ENCODE measurements at regions not wholly inside any gene's neighbourhood (a gene's known extent, or its start where the extent isn't known, plus 50 kb on each side); places are given as distances from the start of the nearest gene placed in this dataset.

DNA sequence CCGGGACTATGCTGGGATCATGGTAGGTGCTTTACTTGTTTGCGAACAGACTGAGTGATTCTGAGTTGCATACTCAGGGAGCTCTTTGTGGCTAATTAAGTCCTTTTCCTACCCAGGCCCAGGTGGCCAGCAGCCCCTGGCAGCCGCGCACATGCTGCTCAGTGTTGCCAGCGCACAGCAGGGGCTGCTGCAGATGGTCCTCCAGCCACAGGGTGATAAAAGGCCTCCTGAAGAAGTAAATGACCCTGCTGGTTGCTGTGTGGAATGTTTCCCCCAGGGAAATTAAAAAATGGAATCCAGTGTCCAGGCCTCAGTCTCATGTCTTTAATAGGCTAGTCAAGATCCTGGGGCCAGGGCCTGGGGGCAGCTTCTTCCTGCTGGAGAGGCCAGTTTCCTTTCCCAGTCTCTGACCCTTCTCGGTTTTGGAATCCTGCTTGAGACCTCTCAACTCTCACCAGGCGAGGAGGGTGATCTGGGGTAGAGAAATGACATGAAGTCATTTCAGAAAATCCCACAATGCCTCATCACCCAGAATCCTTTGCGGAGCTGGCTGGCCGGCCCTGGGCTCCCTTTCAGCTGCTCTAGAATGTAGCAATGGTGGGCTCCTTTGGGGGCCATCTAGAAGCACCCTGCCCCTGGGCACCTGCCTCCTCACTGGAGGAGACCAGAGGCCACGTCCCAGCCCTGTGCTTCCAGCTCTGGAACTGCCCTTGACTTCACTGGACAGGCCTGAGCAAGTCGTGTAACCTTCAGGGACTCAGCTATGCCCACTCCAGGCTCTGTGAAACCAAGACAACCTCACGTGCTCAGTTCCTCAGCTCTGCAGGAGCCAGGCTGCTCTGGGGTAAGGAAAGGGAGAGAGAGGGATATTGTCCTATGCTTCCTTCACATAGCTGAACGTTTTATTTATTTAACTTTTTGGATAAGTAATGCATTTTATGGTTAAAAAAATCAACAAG lies 131.4 kb downstream of the MRPS6 start:
- Mint-ChIP-seq H3K4me3 (no peak overlapping the region), H3K27ac (no peak overlapping the region), H3K36me3 (no peaks in the 10 kb centered on the region), H3K9me3 (peaks cover 3% of the 10 kb centered on the region), H3K4me1 (ENCODE audit: low read depth in 2 of 2) (peaks cover 29% of the 10 kb centered on the region in 2 donors), H3K27me3 (peaks cover 0 to 3% of the 10 kb centered on the region in 2 donors)
- ATAC-seq (no peak), DNase-seq (ENCODE audit: low spot score) (no peak)

GRCh38 chr21:34205811-34206571 lies 132.6 kb downstream of the MRPS6 start:
- H3K27ac Mint-ChIP-seq: no peak overlapping the region
- H3K36me3 Mint-ChIP-seq: no peaks in the 10 kb centered on the region
- ATAC-seq: peak in 1 of 2 donors; percentile 47
- peaks cover 21 to 23% of the 10 kb centered on the region in 2 donors for H3K4me1 Mint-ChIP-seq (ENCODE audit: low read depth in 2 of 2)
- DNase-seq (ENCODE audit: low spot score): no peak
- H3K4me3 Mint-ChIP-seq: no peak overlapping the region
- H3K9me3 Mint-ChIP-seq: peaks cover 3% of the 10 kb centered on the region
- H3K27me3 Mint-ChIP-seq: peaks cover 0 to 3% of the 10 kb centered on the region in 2 donors

- no peak for DNase-seq (ENCODE audit: low spot score)
- no peak overlapping the region for H3K27ac Mint-ChIP-seq
Measured at GRCh38 chr21:34213959-34214358, 140.6 kb downstream of the MRPS6 start.

GRCh38 chr21:34215501-34215900 lies 142.1 kb downstream of the MRPS6 start:
- Mint-ChIP-seq H3K27me3 (peaks cover 0 to 3% of the 10 kb centered on the region in 2 donors), H3K36me3 (peaks cover 20% of the 10 kb centered on the region), H3K4me3 (no peak overlapping the region), H3K4me1 (ENCODE audit: low read depth in 2 of 2) (peaks cover 3 to 6% of the 10 kb centered on the region in 2 donors), H3K27ac (no peak overlapping the region), H3K9me3 (peaks cover 5% of the 10 kb centered on the region)
- ATAC-seq: no peak
- no peak for DNase-seq (ENCODE audit: low spot score)

More at GRCh38 chr21:34213959-34214358, 140.6 kb downstream of the MRPS6 start:
- H3K4me3 Mint-ChIP-seq: no peak overlapping the region
- peaks cover 6% of the 10 kb centered on the region for H3K9me3 Mint-ChIP-seq
- no peak for ATAC-seq
- peaks cover 20% of the 10 kb centered on the region for H3K36me3 Mint-ChIP-seq
- H3K27me3 Mint-ChIP-seq: peaks cover 0 to 3% of the 10 kb centered on the region in 2 donors
- H3K4me1 Mint-ChIP-seq (ENCODE audit: low read depth in 2 of 2): peaks cover 4 to 6% of the 10 kb centered on the region in 2 donors

- Mint-ChIP-seq H3K27me3 (peaks cover 0 to 3% of the 10 kb centered on the region in 2 donors), H3K4me1 (ENCODE audit: low read depth in 2 of 2) (peaks cover 5 to 6% of the 10 kb centered on the region in 2 donors), H3K4me3 (no peak overlapping the region), H3K36me3 (peaks cover 20% of the 10 kb centered on the region), H3K27ac (no peak overlapping the region), H3K9me3 (peaks cover 5% of the 10 kb centered on the region)
- no peak for DNase-seq (ENCODE audit: low spot score)
- no peak for ATAC-seq
Measured at GRCh38 chr21:34215911-34216717, 142.7 kb downstream of the MRPS6 start.

- no peak for ATAC-seq
- H3K27me3 Mint-ChIP-seq: peaks cover 0 to under 1% of the 10 kb centered on the region in 2 donors
- H3K36me3 Mint-ChIP-seq: peaks cover 16% of the 10 kb centered on the region
- H3K4me1 Mint-ChIP-seq (ENCODE audit: low read depth in 2 of 2): peaks cover 5 to 6% of the 10 kb centered on the region in 2 donors
- no peak overlapping the region for H3K4me3 Mint-ChIP-seq
- peaks cover 5% of the 10 kb centered on the region for H3K9me3 Mint-ChIP-seq
- DNase-seq (ENCODE audit: low spot score): no peak
- H3K27ac Mint-ChIP-seq: no peak overlapping the region
Measured at GRCh38 chr21:34216718-34217032, 143.3 kb downstream of the MRPS6 start.

DNA sequence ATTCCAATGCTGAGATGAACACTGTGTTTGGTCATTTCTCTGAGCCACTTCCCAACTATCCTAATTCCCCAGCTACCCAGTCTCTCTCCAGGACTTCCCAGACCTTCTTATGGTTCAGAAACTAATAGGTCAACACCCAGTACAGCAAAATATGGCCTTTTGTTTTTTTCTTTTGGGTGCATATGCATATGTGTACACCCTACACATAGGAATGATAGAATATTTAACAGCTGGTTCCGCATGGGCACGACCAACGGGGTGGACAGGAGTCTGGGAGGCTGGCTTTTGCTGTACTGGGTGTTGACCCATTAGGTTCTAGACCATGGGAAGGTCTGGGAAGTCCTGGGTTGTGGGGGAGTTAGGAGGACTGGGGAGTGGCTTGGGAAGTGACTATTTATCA lies 143.9 kb downstream of the MRPS6 start:
- DNase-seq (ENCODE audit: low spot score) (no peak), ATAC-seq (no peak)
- Mint-ChIP-seq H3K27ac (no peak overlapping the region), H3K36me3 (peaks cover 14% of the 10 kb centered on the region), H3K27me3 (no peaks in the 10 kb centered on the region), H3K4me1 (ENCODE audit: low read depth in 2 of 2) (peaks cover 5 to 6% of the 10 kb centered on the region in 2 donors), H3K9me3 (peaks cover 5% of the 10 kb centered on the region), H3K4me3 (no peak overlapping the region)

- DNase-seq (ENCODE audit: low spot score) (no peak), ATAC-seq (no peak)
- Mint-ChIP-seq H3K9me3 (no peaks in the 10 kb centered on the region), H3K36me3 (peaks cover 7% of the 10 kb centered on the region), H3K27me3 (peaks cover 0 to 3% of the 10 kb centered on the region in 2 donors), H3K4me1 (ENCODE audit: low read depth in 2 of 2) (peaks cover 0 to 6% of the 10 kb centered on the region in 2 donors), H3K4me3 (no peak overlapping the region), H3K27ac (no peak overlapping the region)
Measured at GRCh38 chr21:34219334-34220060, 144.3 kb upstream of the KCNE2 start.

DNA sequence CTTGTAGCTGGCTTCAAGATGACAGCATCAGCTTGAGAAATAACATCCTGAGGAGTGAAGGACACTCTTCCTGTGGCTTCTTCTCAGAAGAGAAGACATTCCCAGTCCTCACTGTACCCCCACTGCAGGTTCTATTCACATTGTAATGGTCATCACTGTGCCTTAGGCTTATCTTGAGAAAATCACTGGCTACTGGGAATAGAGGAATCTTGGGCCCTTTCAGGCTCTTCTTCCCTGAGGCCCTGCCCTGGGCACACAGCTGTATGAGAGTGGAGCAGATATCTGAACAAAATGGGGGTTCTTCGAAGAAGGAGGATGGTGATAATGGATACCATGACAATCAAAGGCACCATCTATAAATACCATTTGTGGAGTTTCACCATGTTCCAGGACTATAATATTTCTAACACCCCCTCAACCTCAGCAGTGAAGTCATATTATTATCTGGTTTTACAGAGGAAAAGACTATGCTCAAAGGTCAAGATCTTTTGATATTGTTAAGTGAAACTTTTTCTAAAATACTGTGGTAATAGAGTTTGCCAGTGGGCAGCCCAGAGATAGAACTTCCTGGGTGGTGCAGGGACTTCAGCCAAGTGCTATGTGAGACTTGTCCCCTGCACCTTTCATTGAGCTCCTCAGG lies 143.1 kb upstream of the KCNE2 start:
- H3K4me3 Mint-ChIP-seq: no peak overlapping the region
- H3K4me1 Mint-ChIP-seq (ENCODE audit: low read depth in 2 of 2): peaks cover 0 to 6% of the 10 kb centered on the region in 2 donors
- no peak for ATAC-seq
- DNase-seq (ENCODE audit: low spot score): no peak
- H3K27ac Mint-ChIP-seq: no peak overlapping the region
- H3K9me3 Mint-ChIP-seq: no peaks in the 10 kb centered on the region
- H3K27me3 Mint-ChIP-seq: peaks cover 0 to 3% of the 10 kb centered on the region in 2 donors
- no peaks in the 10 kb centered on the region for H3K36me3 Mint-ChIP-seq

GRCh38 chr21:34221331-34222030 lies 142.3 kb upstream of the KCNE2 start:
- no peak for ATAC-seq
- no peak for DNase-seq (ENCODE audit: low spot score)
- H3K27ac Mint-ChIP-seq: no peak overlapping the region
- peaks cover 0 to 3% of the 10 kb centered on the region in 2 donors for H3K27me3 Mint-ChIP-seq
- peaks cover 0 to 6% of the 10 kb centered on the region in 2 donors for H3K4me1 Mint-ChIP-seq (ENCODE audit: low read depth in 2 of 2)
- H3K36me3 Mint-ChIP-seq: no peaks in the 10 kb centered on the region
- no peak overlapping the region for H3K4me3 Mint-ChIP-seq
- no peaks in the 10 kb centered on the region for H3K9me3 Mint-ChIP-seq

GRCh38 chr21:34222031-34222335 lies 141.8 kb upstream of the KCNE2 start:
- DNase-seq (ENCODE audit: low spot score) (no peak), ATAC-seq (no peak)
- Mint-ChIP-seq H3K27me3 (peaks cover 0 to 3% of the 10 kb centered on the region in 2 donors), H3K9me3 (no peaks in the 10 kb centered on the region), H3K36me3 (no peaks in the 10 kb centered on the region), H3K4me1 (ENCODE audit: low read depth in 2 of 2) (peaks cover 0 to 6% of the 10 kb centered on the region in 2 donors), H3K4me3 (no peak overlapping the region), H3K27ac (no peak overlapping the region)

DNA sequence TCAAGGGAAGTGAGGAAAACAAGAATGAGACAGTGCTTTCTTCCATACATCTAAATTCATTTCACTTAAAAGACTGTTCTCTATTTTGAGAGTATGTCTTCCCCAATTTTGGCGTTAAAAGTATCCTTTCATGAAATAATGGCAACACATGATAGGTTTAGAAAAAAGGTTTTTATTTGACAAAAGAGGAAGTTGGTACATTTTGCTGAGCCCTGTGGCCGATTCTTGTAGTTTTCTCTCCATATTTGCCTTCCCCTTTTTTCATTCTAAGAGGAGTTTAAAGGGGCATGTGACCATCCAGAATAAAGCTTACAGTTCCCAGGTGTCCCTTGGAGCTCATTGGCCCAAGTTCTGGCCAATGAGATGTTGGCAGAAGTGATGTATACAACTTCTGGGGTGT lies 140.4 kb upstream of the KCNE2 start:
- no peak overlapping the region for H3K27ac Mint-ChIP-seq
- no peak overlapping the region for H3K4me3 Mint-ChIP-seq
- H3K27me3 Mint-ChIP-seq: peaks cover 0 to 3% of the 10 kb centered on the region in 2 donors

More for the DNA sequence above, 140.4 kb upstream of the KCNE2 start:
- no peak for DNase-seq (ENCODE audit: low spot score)
- Mint-ChIP-seq H3K36me3 (no peaks in the 10 kb centered on the region), H3K9me3 (no peaks in the 10 kb centered on the region), H3K4me1 (ENCODE audit: low read depth in 2 of 2) (peaks cover 0 to 6% of the 10 kb centered on the region in 2 donors)
- ATAC-seq: no peak

Measured in natural killer cell treated with Interleukin-12 subunit alpha and Interleukin-12 subunit beta and Interleukin-15 and Interleukin-18, amount 100 ng/mL, for 72 hours (primary cell).